ENCODE measurements at regions not wholly inside any gene's neighbourhood (a gene's known extent, or its start where the extent isn't known, plus 50 kb on each side); places are given as distances from the start of the nearest gene placed in this dataset.
A peak's percentile ranks its signal among the peaks of the same experiment; 100 is the strongest.
"Not testable (repeated sequence)": the region's sequence is repeated elsewhere in the genome, so short reads cannot be mapped to it uniquely, and the experiment has no call there.

- no peak for DNase-seq
Measured at GRCh38 chr19:20385061-20385460, 180.5 kb downstream of the ZNF737 start.

GRCh38 chr19:20371911-20372310, 193.7 kb downstream of the ZNF737 start:
- no peak for DNase-seq

- DNase-seq, result not testable (repeated sequence)
Measured at GRCh38 chr19:20371304-20371703, 194.3 kb downstream of the ZNF737 start.

GRCh38 chr19:20367811-20368294, 197.7 kb downstream of the ZNF737 start:
- DNase-seq, result no peak

- DNase-seq, result no peak
Measured at GRCh38 chr19:20365146-20365545, 198.1 kb downstream of the ZNF486 start.

GRCh38 chr19:20359933-20360720, 193.1 kb downstream of the ZNF486 start:
- no peak for DNase-seq

- not testable (repeated sequence) for DNase-seq
Measured at GRCh38 chr19:20358841-20359465, 191.9 kb downstream of the ZNF486 start.

- DNase-seq, result no peak
Measured at GRCh38 chr19:20357921-20358320, 190.9 kb downstream of the ZNF486 start.

- DNase-seq, result no peak
Measured at GRCh38 chr19:20351244-20351643, 184.2 kb downstream of the ZNF486 start.

- no peak for DNase-seq
Measured at GRCh38 chr19:20349206-20349605, 182.2 kb downstream of the ZNF486 start.

GRCh38 chr19:20339444-20339843, 172.4 kb downstream of the ZNF486 start:
- no peak for DNase-seq

GRCh38 chr19:20334760-20335159, 167.7 kb downstream of the ZNF486 start:
- no peak for DNase-seq

- peak in 1 of 5 experiments; percentile 2 for DNase-seq
Measured at GRCh38 chr19:20333508-20333907, 166.5 kb downstream of the ZNF486 start.

- DNase-seq, result no peak
Measured at GRCh38 chr19:20325151-20325550, 158.1 kb downstream of the ZNF486 start.

- DNase-seq, result no peak
Measured at GRCh38 chr19:20321139-20321763, 154.2 kb downstream of the ZNF486 start.

- DNase-seq, result no peak
Measured at GRCh38 chr19:20320191-20320590, 153.2 kb downstream of the ZNF486 start.

- DNase-seq, result no peak
Measured at GRCh38 chr19:20318616-20319015, 151.6 kb downstream of the ZNF486 start.

- DNase-seq, result no peak
Measured at GRCh38 chr19:20315543-20315942, 148.5 kb downstream of the ZNF486 start.

- no peak for DNase-seq
Measured at GRCh38 chr19:20313894-20314293, 146.9 kb downstream of the ZNF486 start.

- DNase-seq, result no peak
Measured at GRCh38 chr19:20307127-20307526, 140.1 kb downstream of the ZNF486 start.

- not testable (repeated sequence) for DNase-seq
Measured at GRCh38 chr19:20296314-20296713, 129.3 kb downstream of the ZNF486 start.

- no peak for DNase-seq
Measured at GRCh38 chr19:20294181-20294580, 127.2 kb downstream of the ZNF486 start.

GRCh38 chr19:20292520-20292919, 125.5 kb downstream of the ZNF486 start:
- DNase-seq, result not testable (repeated sequence)

- no peak for DNase-seq
Measured at GRCh38 chr19:20289186-20289585, 122.2 kb downstream of the ZNF486 start.
